HL-60 (cell line): ENCODE measurements at regions not wholly inside any gene's neighbourhood (a gene's known extent, or its start where the extent isn't known, plus 50 kb on each side); places are given as distances from the start of the nearest gene placed in this dataset.

ENCODE experiments used
- POLR2AphosphoS5 ChIP-seq: IDR thresholded peaks from 2 replicates; pipeline ENCODE4 v1.6.1; 2012; ENCODE audit warnings: low read depth
- TF ChIP-seq, protein P1 (sequence below): IDR thresholded peaks from one replicate; pipeline ENCODE4 v1.5.1; 2011; ENCODE audit warnings: low read length, control low read depth, inconsistent platforms; ENCODE audit not compliant: insufficient read depth
- TF ChIP-seq, protein P2 (sequence below): IDR thresholded peaks from 2 replicates; pipeline ENCODE4 v1.6.1; 2012; ENCODE audit warnings: low read depth; ENCODE audit not compliant: insufficient replicate concordance

DNA sequence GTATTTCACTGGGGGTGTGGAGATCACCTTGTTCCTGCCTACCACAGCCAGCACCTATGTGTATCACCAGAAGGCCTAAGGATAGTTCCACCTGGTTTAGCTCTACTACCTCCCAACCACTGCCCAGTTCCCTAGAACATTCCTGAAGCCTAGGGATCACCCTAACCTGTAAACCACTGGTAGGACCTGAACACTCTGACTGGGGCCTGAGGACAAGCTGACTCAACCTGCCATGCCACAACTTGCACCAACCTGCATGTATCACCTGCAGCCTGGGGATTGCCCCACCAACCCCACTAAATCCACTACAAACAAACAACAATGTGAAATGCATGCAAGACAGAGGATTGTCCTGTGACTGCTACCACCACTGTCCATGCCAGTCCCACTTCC lies 128.1 kb downstream of the KIF2B start:
- TF ChIP-seq, protein P1, sequence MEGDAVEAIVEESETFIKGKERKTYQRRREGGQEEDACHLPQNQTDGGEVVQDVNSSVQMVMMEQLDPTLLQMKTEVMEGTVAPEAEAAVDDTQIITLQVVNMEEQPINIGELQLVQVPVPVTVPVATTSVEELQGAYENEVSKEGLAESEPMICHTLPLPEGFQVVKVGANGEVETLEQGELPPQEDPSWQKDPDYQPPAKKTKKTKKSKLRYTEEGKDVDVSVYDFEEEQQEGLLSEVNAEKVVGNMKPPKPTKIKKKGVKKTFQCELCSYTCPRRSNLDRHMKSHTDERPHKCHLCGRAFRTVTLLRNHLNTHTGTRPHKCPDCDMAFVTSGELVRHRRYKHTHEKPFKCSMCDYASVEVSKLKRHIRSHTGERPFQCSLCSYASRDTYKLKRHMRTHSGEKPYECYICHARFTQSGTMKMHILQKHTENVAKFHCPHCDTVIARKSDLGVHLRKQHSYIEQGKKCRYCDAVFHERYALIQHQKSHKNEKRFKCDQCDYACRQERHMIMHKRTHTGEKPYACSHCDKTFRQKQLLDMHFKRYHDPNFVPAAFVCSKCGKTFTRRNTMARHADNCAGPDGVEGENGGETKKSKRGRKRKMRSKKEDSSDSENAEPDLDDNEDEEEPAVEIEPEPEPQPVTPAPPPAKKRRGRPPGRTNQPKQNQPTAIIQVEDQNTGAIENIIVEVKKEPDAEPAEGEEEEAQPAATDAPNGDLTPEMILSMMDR, result no peak
- TF ChIP-seq, protein P2, sequence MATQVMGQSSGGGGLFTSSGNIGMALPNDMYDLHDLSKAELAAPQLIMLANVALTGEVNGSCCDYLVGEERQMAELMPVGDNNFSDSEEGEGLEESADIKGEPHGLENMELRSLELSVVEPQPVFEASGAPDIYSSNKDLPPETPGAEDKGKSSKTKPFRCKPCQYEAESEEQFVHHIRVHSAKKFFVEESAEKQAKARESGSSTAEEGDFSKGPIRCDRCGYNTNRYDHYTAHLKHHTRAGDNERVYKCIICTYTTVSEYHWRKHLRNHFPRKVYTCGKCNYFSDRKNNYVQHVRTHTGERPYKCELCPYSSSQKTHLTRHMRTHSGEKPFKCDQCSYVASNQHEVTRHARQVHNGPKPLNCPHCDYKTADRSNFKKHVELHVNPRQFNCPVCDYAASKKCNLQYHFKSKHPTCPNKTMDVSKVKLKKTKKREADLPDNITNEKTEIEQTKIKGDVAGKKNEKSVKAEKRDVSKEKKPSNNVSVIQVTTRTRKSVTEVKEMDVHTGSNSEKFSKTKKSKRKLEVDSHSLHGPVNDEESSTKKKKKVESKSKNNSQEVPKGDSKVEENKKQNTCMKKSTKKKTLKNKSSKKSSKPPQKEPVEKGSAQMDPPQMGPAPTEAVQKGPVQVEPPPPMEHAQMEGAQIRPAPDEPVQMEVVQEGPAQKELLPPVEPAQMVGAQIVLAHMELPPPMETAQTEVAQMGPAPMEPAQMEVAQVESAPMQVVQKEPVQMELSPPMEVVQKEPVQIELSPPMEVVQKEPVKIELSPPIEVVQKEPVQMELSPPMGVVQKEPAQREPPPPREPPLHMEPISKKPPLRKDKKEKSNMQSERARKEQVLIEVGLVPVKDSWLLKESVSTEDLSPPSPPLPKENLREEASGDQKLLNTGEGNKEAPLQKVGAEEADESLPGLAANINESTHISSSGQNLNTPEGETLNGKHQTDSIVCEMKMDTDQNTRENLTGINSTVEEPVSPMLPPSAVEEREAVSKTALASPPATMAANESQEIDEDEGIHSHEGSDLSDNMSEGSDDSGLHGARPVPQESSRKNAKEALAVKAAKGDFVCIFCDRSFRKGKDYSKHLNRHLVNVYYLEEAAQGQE, result no peak
- TF ChIP-seq POLR2AphosphoS5, result no peak
